Esophagus (tissue), 2 donors: ENCODE measurements at regions not wholly inside any gene's neighbourhood (a gene's known extent, or its start where the extent isn't known, plus 50 kb on each side); places are given as distances from the start of the nearest gene placed in this dataset.

Experiments used
- H3K27ac ChIP-seq, 2 donors: one replicate each; pipeline ENCODE4 v1.5.1; 2013; ENCODE audit warnings: low read depth in 2 of 2, mild to moderate bottlenecking in 2 of 2, inconsistent platforms in 1 of 2, low read length in 1 of 2, moderate library complexity in 1 of 2
- H3K27me3 ChIP-seq, 2 donors: one replicate each; pipeline ENCODE4 v1.6.1; 2013; ENCODE audit warnings: low read length in 2 of 2, control low read depth in 1 of 2, mild to moderate bottlenecking in 1 of 2; ENCODE audit not compliant: insufficient read depth in 2 of 2, control insufficient read depth in 1 of 2
- H3K36me3 ChIP-seq, 2 donors: one replicate each; pipeline ENCODE4 v1.6.1; 2013; ENCODE audit warnings: low read length in 1 of 2; ENCODE audit not compliant: control insufficient read depth in 2 of 2, insufficient read depth in 2 of 2
- H3K4me1 ChIP-seq, 2 donors: one replicate each; pipeline ENCODE4 v1.6.1; 2013; ENCODE audit warnings: low read length in 1 of 2; ENCODE audit not compliant: control insufficient read depth in 2 of 2, insufficient read depth in 2 of 2
- H3K4me3 ChIP-seq, 2 donors: one replicate each; pipeline ENCODE4 v1.5.1; 2013; ENCODE audit warnings: low read length in 2 of 2, mild to moderate bottlenecking in 2 of 2, low read depth in 1 of 2, moderate library complexity in 1 of 2
- H3K9me3 ChIP-seq, 2 donors: one replicate each; pipeline ENCODE4 v1.6.1; 2013; ENCODE audit warnings: mild to moderate bottlenecking in 2 of 2, low read depth in 1 of 2, low read length in 1 of 2, moderate library complexity in 1 of 2; ENCODE audit not compliant: control insufficient read depth in 2 of 2, insufficient read depth in 1 of 2
- WGBS, 2 donors: extraction: QIAGEN DNeasy Blood & Tissue Kit; methylation state at CpG; one replicate each; pipeline ENCODE4 v1.1.7; 2013; 5-methylcytosine and 5-hydroxymethylcytosine counted together
- donor health status: healthy with polysubstance abuse.
- donor health status: Bipolar disorder and iron deficiency.

- H3K36me3 ChIP-seq, result no peaks in the 10 kb centered on the region
- no peaks in the 10 kb centered on the region for H3K4me1 ChIP-seq
- no peak overlapping the region for H3K4me3 ChIP-seq
- no peaks in the 10 kb centered on the region for H3K27me3 ChIP-seq
- WGBS, 2 donors, result 85 to 87% methylated on average over 17 of the region's 17 CpGs
- H3K9me3 ChIP-seq, result peaks cover 0 to 9% of the 10 kb centered on the region in 2 donors
- H3K27ac ChIP-seq, result no peak overlapping the region
Observed at GRCh38 chr20:57932227-57932864, 222.5 kb upstream of the PMEPA1 start.

- Histone ChIP-seq H3K4me3 (no peak overlapping the region), H3K4me1 (no peaks in the 10 kb centered on the region), H3K9me3 (peaks cover 0 to 11% of the 10 kb centered on the region in 2 donors), H3K36me3 (no peaks in the 10 kb centered on the region), H3K27ac (no peak overlapping the region), H3K27me3 (no peaks in the 10 kb centered on the region)
- WGBS, 2 donors, result 83 to 89% methylated on average over 5 of the region's 5 CpGs
Observed at GRCh38 chr20:57930351-57930750, 220.5 kb upstream of the PMEPA1 start.

DNA sequence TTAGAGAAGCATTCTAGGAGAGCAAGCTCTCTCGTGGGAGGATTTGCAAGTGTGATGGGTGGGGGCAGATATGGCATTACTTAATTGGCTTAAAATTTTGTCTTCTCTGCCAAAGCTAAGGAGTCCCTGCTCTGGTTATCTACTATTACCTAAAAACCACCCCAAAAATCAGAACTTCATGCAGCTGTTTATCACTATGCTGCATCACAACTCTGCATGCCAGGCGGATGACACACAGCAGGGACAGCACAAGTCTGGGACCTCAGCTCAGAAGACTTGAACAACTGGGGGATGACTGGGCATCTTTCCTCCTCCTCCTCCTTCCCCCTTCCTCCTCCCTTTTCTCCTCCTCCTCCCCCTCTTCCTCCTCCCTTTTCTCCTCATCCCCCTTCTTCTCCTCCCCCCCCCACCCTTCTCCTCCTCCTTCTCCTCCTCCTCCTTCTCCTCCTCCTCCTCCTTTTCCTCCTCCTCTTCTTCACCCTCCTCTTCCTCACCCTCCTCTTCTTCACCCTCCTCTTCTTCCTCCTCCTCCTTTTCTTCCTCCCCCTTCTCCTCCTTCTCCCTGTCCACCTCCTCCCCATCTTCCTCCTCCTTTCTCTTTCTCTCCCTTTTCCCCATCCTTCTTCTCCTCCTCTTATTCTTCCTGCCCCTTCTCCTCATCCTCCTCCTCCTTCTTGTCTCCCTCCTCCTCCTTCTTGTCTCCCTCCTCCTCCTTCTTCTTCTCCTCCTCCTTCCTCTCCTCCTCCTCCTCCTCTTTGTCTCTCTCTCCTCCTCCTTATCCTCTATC is 218.6 kb upstream of the PMEPA1 start:
- H3K27ac ChIP-seq, result no peak overlapping the region
- no peaks in the 10 kb centered on the region for H3K36me3 ChIP-seq
- no peaks in the 10 kb centered on the region for H3K27me3 ChIP-seq
- 57 to 58% methylated on average over 2 of the region's 2 CpGs for WGBS, 2 donors
- H3K4me3 ChIP-seq, result no peak overlapping the region
- H3K4me1 ChIP-seq, result no peaks in the 10 kb centered on the region
- H3K9me3 ChIP-seq, result peaks cover 0 to 11% of the 10 kb centered on the region in 2 donors

DNA sequence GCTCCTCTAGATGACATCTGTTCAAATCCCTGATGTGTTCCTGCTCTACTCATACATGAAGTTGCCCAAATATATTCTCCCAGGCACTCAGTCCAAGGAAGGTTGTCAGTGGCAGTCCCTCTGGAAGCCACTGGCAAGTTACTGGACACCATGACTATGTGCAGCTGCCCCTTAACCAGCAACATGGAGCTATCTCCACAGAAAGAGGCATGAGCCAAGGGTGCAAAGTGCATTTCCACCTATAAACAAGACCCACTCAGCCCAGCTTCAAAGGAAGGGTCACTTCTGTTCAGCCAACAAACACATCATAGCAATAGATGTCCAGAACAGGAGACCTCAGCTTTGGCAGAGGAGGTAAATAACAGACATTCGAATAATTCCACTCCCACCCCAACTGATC is 217.6 kb upstream of the PMEPA1 start:
- H3K4me1 ChIP-seq, result no peaks in the 10 kb centered on the region
- 72 to 73% methylated on average over 1 of the region's 1 CpG for WGBS, 2 donors
- H3K4me3 ChIP-seq, result no peak overlapping the region
- peaks cover 0 to 11% of the 10 kb centered on the region in 2 donors for H3K9me3 ChIP-seq
- no peak overlapping the region for H3K27ac ChIP-seq
- no peaks in the 10 kb centered on the region for H3K27me3 ChIP-seq
- no peaks in the 10 kb centered on the region for H3K36me3 ChIP-seq

GRCh38 chr20:57922706-57923105 is 212.9 kb upstream of the PMEPA1 start:
- WGBS, 2 donors, result 60 to 64% methylated on average over 10 of the region's 10 CpGs
- Histone ChIP-seq H3K36me3 (no peaks in the 10 kb centered on the region), H3K4me1 (no peaks in the 10 kb centered on the region), H3K4me3 (no peak overlapping the region), H3K9me3 (peaks cover 0 to 5% of the 10 kb centered on the region in 2 donors), H3K27ac (no peak overlapping the region), H3K27me3 (no peaks in the 10 kb centered on the region)

- no peaks in the 10 kb centered on the region for H3K4me1 ChIP-seq
- H3K4me3 ChIP-seq, result no peak overlapping the region
- no peaks in the 10 kb centered on the region for H3K9me3 ChIP-seq
- no peaks in the 10 kb centered on the region for H3K36me3 ChIP-seq
- no peak overlapping the region for H3K27ac ChIP-seq
- WGBS, 2 donors, result 80 to 88% methylated on average over 4 of the region's 4 CpGs
- no peaks in the 10 kb centered on the region for H3K27me3 ChIP-seq
Observed at GRCh38 chr20:57922083-57922482, 212.3 kb upstream of the PMEPA1 start.

- 84 to 86% methylated on average over 8 of the region's 8 CpGs for WGBS, 2 donors
- no peak overlapping the region for H3K27ac ChIP-seq
- H3K27me3 ChIP-seq, result no peaks in the 10 kb centered on the region
- H3K9me3 ChIP-seq, result no peaks in the 10 kb centered on the region
- H3K4me3 ChIP-seq, result no peak overlapping the region
- no peaks in the 10 kb centered on the region for H3K4me1 ChIP-seq
- no peaks in the 10 kb centered on the region for H3K36me3 ChIP-seq
Observed at GRCh38 chr20:57921676-57922075, 211.9 kb upstream of the PMEPA1 start.

GRCh38 chr20:57920971-57921370 is 211.2 kb upstream of the PMEPA1 start:
- Histone ChIP-seq H3K4me3 (no peak overlapping the region), H3K4me1 (no peaks in the 10 kb centered on the region)
- 83 to 86% methylated on average over 6 of the region's 6 CpGs for WGBS, 2 donors

GRCh38 chr20:57919049-57919448 is 209.2 kb upstream of the PMEPA1 start:
- no peaks in the 10 kb centered on the region for H3K36me3 ChIP-seq
- WGBS, 2 donors, result 67 to 78% methylated on average over 3 of the region's 3 CpGs
- no peak overlapping the region for H3K27ac ChIP-seq
- no peak overlapping the region for H3K4me3 ChIP-seq
- no peaks in the 10 kb centered on the region for H3K9me3 ChIP-seq
- H3K4me1 ChIP-seq, result no peaks in the 10 kb centered on the region
- no peaks in the 10 kb centered on the region for H3K27me3 ChIP-seq

More at GRCh38 chr20:57920971-57921370, 211.2 kb upstream of the PMEPA1 start:
- H3K9me3 ChIP-seq, result no peaks in the 10 kb centered on the region
- H3K27ac ChIP-seq, result no peak overlapping the region
- no peaks in the 10 kb centered on the region for H3K27me3 ChIP-seq
- H3K36me3 ChIP-seq, result no peaks in the 10 kb centered on the region

DNA sequence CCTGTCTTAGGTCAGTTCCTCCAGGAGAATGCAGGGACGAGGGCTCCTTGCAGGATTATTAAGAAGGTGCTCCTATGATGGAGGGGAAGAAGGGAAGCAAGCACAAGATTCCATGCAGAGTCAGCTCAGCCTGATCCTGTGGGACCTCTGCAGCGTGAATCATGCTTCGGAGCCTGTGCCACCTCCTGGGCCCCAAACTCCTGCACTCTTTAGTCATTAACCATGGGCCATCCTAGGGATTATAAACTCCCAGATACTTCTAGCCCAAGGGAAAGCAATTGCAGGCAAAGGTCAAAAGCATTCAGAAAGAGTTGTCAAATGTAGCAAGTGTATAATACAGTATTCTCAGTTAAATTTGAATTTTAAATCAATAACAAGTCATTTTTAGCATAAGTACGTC is 208.7 kb upstream of the PMEPA1 start:
- Histone ChIP-seq H3K4me1 (no peaks in the 10 kb centered on the region), H3K4me3 (no peak overlapping the region), H3K27me3 (no peaks in the 10 kb centered on the region), H3K27ac (no peak overlapping the region), H3K9me3 (no peaks in the 10 kb centered on the region), H3K36me3 (no peaks in the 10 kb centered on the region)
- 69 to 88% methylated on average over 4 of the region's 4 CpGs for WGBS, 2 donors
